GM12878 (cell line): ENCODE measurements at regions not wholly inside any gene's neighbourhood (a gene's known extent, or its start where the extent isn't known, plus 50 kb on each side); places are given as distances from the start of the nearest gene placed in this dataset.

Experiments used
- ATAC-seq: fragments of 200-7000 bp; cut with Tn5 transposase; 3 replicates; pipeline ENCODE4 v1.9.1; 2020; ENCODE audit warnings: mild to moderate bottlenecking, moderate library complexity
- BruUV-seq: library from RNA; stranded (reverse); fragments of 400-500 nt; replicated peaks from 2 replicates; lab custom pipeline; 2021; lab: Mats Ljungman, UMichigan
- CTCF ChIA-PET: fragments of 300-600 bp; sonication (Branson Sonifier 250); formaldehyde crosslinking; extraction: SDS; loops from one replicate; lab custom pipeline; 2021; ENCODE audit warnings: inconsistent platforms; lab: Yijun Ruan, JAX
- POLR2A ChIA-PET: fragments of 350-600 bp; formaldehyde crosslinking; extraction: SDS; loops from one replicate; lab custom pipeline; 2021; ENCODE audit warnings: inconsistent platforms; lab: Charles Lee
- RAD21 ChIA-PET: fragments of 300-600 bp; sonication (Branson Sonifier 250); formaldehyde crosslinking; loops from one replicate; lab custom pipeline; 2023; ENCODE audit warnings: antibody characterized with exemption; ENCODE audit not compliant: unreplicated experiment; lab: Charles Lee
- SMC1A ChIA-PET: fragments of 300-600 bp; sonication (Branson Sonifier 250); formaldehyde crosslinking; loops from one replicate; lab custom pipeline; 2023; ENCODE audit not compliant: unreplicated experiment, uncharacterized antibody; lab: Charles Lee
- DNase-seq: peaks from one replicate; pipeline ENCODE4 v3.0.0-alpha.2; 2011; ENCODE audit warnings: low read depth, low spot score
- FAIRE-seq: peaks from 3 replicates; lab custom pipeline; 2011; peaks lifted over from hg19 to GRCh38; lab: Jason Lieb, UNC
- H2AFZ ChIP-seq: 2 replicates; pipeline ENCODE4 v1.6.0; 2011; ENCODE audit warnings: low read depth, low read length, control low read depth; ENCODE audit not compliant: control insufficient read depth
- H3K27ac ChIP-seq: 2 replicates; pipeline ENCODE4 v1.5.1; 2011; ENCODE audit warnings: control low read depth; ENCODE audit not compliant: control insufficient read depth, insufficient read depth
- H3K27me3 ChIP-seq, 2 experiments: replicated peaks in 1 of 2; 2 replicates each; pipeline versions ENCODE4 v1.6.0 to v1.6.1; 2011; ENCODE audit warnings: low read length in 1 of 2; ENCODE audit not compliant: control insufficient read depth in 2 of 2, insufficient read depth in 2 of 2
- H3K36me3 ChIP-seq, 2 experiments: 2 replicates each; pipeline ENCODE4 v1.5.1; 2011; ENCODE audit warnings: low read length in 1 of 2; ENCODE audit not compliant: control insufficient read depth in 2 of 2, insufficient read depth in 2 of 2
- H3K4me1 ChIP-seq: 2 replicates; pipeline ENCODE4 v1.6.1; 2011; ENCODE audit warnings: mild to moderate bottlenecking, low read length, moderate library complexity, mixed read lengths; ENCODE audit not compliant: control insufficient read depth, insufficient read depth
- H3K4me2 ChIP-seq: 2 replicates; pipeline ENCODE4 v1.6.0; 2011; ENCODE audit warnings: control low read depth; ENCODE audit not compliant: control insufficient read depth, insufficient read depth
- H3K4me3 ChIP-seq: fragments of 200-600 bp; sonication (generic); 2 replicates; pipeline ENCODE4 v1.5.1; 2016
- H3K79me2 ChIP-seq: 2 replicates; pipeline ENCODE4 v1.6.0; 2011; ENCODE audit warnings: low read length; ENCODE audit not compliant: control insufficient read depth, insufficient read depth
- H3K9ac ChIP-seq: 2 replicates; pipeline ENCODE4 v1.8.0; 2011; ENCODE audit warnings: low read length, control low read depth, mixed read lengths; ENCODE audit not compliant: control insufficient read depth, insufficient read depth
- H3K9me3 ChIP-seq: replicated peaks from 3 replicates; pipeline ENCODE4 v1.5.1; 2011; ENCODE audit warnings: mild to moderate bottlenecking, low read length; ENCODE audit not compliant: control insufficient read depth, insufficient read depth
- H4K20me1 ChIP-seq: 2 replicates; pipeline ENCODE4 v1.6.0; 2011; ENCODE audit not compliant: control insufficient read depth, insufficient read depth
- CBX3 ChIP-seq: fragments of 200-600 bp; sonication (generic); IDR thresholded peaks from 2 replicates; pipeline ENCODE4 v1.6.1; 2016; ENCODE audit warnings: low read depth, borderline replicate concordance
- CHD4 ChIP-seq: fragments of 200-600 bp; sonication (generic); IDR thresholded peaks from 2 replicates; pipeline ENCODE4 v1.6.1; 2016; ENCODE audit warnings: mild to moderate bottlenecking
- ETV6 ChIP-seq, 2 experiments: fragments of 450-650 bp in 1 of 2; IDR thresholded peaks in 1 of 2; conservative IDR thresholded peaks in 1 of 2; 2 replicates each; pipeline ENCODE4 v1.6.1; 2014; ENCODE audit warnings: antibody characterized with exemption in 1 of 2, borderline replicate concordance in 1 of 2, low read depth in 1 of 2, mild to moderate bottlenecking in 1 of 2, moderate library complexity in 1 of 2
- KDM1A ChIP-seq: fragments of 200-600 bp; sonication (generic); IDR thresholded peaks from 2 replicates; pipeline ENCODE4 v1.6.1; 2016; ENCODE audit warnings: borderline replicate concordance
- MTA3 ChIP-seq: IDR thresholded peaks from 2 replicates; pipeline ENCODE4 v1.6.1; 2012; ENCODE audit warnings: low read length, inconsistent platforms, borderline replicate concordance
- PAX5 ChIP-seq: IDR thresholded peaks from 2 replicates; pipeline ENCODE4 v1.6.1; 2011; ENCODE audit warnings: low read depth, low read length, borderline replicate concordance
- SMAD5 ChIP-seq: IDR thresholded peaks from 2 replicates; pipeline ENCODE4 v1.6.1; 2016; ENCODE audit warnings: antibody characterized with exemption, low read depth
- SP1 ChIP-seq: IDR thresholded peaks from one replicate; pipeline ENCODE4 v1.6.1; 2011; ENCODE audit warnings: low read depth, low read length
- WGBS: methylation state at CpG from one replicate; pipeline ENCODE4 v1.1.6; 2016; ENCODE audit warnings: low lambda C conversion rate; ENCODE audit not compliant: insufficient replicate concordance, insufficient coverage; ENCODE audit errors: missing lambda C conversion rate; 5-methylcytosine and 5-hydroxymethylcytosine counted together
- in situ Hi-C: fragments of 300-500 bp; cut with MboI; formaldehyde crosslinking; loops from 9 replicates; pipeline ENCODE4 v1.14.3; 2018; ENCODE audit warnings: mixed read lengths
- intact Hi-C: fragments of 100-400 bp; cut with micrococcal nuclease; formaldehyde crosslinking; loops from one replicate; pipeline ENCODE4 v1.14.2; 2022; ENCODE audit not compliant: unreplicated experiment
- TF ChIP-seq, protein P1 (sequence below): fragments of 450-650 bp; IDR thresholded peaks from 2 replicates; pipeline ENCODE4 v1.6.1; 2017; ENCODE audit warnings: antibody characterized with exemption, mild to moderate bottlenecking, moderate library complexity

DNA sequence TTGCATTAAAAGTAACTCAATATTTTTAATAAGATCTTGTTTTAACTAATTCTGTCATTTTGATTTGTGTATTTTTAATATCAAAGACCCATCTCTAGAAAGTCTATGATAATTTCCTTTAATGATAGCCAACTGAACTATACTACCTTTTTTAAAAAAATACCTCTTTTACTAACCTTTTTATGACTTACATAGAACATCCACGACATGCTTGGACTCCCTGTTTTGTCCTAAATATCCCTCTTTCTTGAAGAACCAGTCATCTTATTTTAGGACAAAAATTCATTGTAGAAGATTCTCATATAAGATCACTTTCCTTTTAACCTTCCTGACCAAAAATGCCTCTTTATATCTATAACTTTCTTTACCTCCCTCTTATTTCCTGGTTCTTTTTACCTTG lies 76.8 kb upstream of the GC start:
- TF ChIP-seq PAX5, result no peak
- TF ChIP-seq, protein P1, sequence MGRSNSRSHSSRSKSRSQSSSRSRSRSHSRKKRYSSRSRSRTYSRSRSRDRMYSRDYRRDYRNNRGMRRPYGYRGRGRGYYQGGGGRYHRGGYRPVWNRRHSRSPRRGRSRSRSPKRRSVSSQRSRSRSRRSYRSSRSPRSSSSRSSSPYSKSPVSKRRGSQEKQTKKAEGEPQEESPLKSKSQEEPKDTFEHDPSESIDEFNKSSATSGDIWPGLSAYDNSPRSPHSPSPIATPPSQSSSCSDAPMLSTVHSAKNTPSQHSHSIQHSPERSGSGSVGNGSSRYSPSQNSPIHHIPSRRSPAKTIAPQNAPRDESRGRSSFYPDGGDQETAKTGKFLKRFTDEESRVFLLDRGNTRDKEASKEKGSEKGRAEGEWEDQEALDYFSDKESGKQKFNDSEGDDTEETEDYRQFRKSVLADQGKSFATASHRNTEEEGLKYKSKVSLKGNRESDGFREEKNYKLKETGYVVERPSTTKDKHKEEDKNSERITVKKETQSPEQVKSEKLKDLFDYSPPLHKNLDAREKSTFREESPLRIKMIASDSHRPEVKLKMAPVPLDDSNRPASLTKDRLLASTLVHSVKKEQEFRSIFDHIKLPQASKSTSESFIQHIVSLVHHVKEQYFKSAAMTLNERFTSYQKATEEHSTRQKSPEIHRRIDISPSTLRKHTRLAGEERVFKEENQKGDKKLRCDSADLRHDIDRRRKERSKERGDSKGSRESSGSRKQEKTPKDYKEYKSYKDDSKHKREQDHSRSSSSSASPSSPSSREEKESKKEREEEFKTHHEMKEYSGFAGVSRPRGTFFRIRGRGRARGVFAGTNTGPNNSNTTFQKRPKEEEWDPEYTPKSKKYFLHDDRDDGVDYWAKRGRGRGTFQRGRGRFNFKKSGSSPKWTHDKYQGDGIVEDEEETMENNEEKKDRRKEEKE, result no peak
- TF ChIP-seq KDM1A, result no peak
- no peak for TF ChIP-seq SP1
- TF ChIP-seq SMAD5, result no peak
- no peak for TF ChIP-seq ETV6 (conservative IDR thresholded peaks at IDR 0.05 in 1 of 2, IDR thresholded peaks at IDR 0.05 in 1 of 2; ENCODE audit: borderline replicate concordance in 1 of 2, low read depth in 1 of 2)
- TF ChIP-seq CHD4, result no peak
- no peak for TF ChIP-seq CBX3
- TF ChIP-seq MTA3, result no peak
- TF ChIP-seq, all 136 proteins: peak for 0
- ATAC-seq (no peak), FAIRE-seq (no peak), DNase-seq (no peak)
- intact Hi-C loops (no loop called here), in situ Hi-C loops (no loop called here)
- H3K4me1 ChIP-seq, result no peaks in the 10 kb centered on the region
- no peak overlapping the region for H3K27ac ChIP-seq
- no peaks in the 10 kb centered on the region for H3K79me2 ChIP-seq
- H4K20me1 ChIP-seq, result no peaks in the 10 kb centered on the region
- no peaks in the 10 kb centered on the region for H3K36me3 ChIP-seq
- H3K27me3 ChIP-seq, result no peaks in the 10 kb centered on the region
- H3K4me2 ChIP-seq, result no peak overlapping the region
- no peaks in the 10 kb centered on the region; the same call in 2 of the 3 replicates for H3K9me3 ChIP-seq
- no peak overlapping the region for H2AFZ ChIP-seq
- SMC1A ChIA-PET, result no interaction called here
- POLR2A ChIA-PET, result no interaction called here
- BruUV-seq, result no TSS peak
- H3K4me3 ChIP-seq, result no peak overlapping the region
- CTCF ChIA-PET, result no interaction called here
- H3K9ac ChIP-seq, result no peak overlapping the region
- RAD21 ChIA-PET, result no interaction called here
- 0% methylated on average over 1 of the region's 1 CpG for whole genome bisulfite sequencing
